Hematopoietic multipotent progenitor cell (in vitro differentiated cells): ENCODE measurements at regions not wholly inside any gene's neighbourhood (a gene's known extent, or its start where the extent isn't known, plus 50 kb on each side); places are given as distances from the start of the nearest gene placed in this dataset.
"Not testable (repeated sequence)": the region's sequence is repeated elsewhere in the genome, so short reads cannot be mapped to it uniquely, and the experiment has no call there.

Source experiments
- DNase-seq, 3 donors: peaks; one replicate each; pipeline ENCODE4 v3.0.0-alpha.2; 2011 to 2015; ENCODE audit warnings: low read depth in 2 of 3, low spot score in 2 of 3

DNA sequence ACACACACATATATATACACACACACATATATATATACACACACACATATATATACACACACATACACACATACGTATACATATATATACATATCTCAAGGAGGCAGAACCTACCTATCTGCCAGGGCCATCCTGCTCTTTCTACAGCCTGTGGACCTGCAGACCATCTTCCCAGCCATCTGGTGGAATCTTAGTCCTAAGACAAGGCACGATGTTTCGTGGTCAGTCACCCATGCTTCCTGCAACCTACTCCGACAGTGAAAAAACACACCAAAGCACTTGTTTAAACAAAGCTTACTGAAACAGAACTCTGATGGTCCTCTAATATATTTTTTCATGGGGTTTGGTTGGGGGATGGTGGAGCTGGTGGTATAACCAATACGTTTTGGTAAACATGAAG, 164.2 kb upstream of the ZNF521 start:
- DNase-seq: no peak

DNA sequence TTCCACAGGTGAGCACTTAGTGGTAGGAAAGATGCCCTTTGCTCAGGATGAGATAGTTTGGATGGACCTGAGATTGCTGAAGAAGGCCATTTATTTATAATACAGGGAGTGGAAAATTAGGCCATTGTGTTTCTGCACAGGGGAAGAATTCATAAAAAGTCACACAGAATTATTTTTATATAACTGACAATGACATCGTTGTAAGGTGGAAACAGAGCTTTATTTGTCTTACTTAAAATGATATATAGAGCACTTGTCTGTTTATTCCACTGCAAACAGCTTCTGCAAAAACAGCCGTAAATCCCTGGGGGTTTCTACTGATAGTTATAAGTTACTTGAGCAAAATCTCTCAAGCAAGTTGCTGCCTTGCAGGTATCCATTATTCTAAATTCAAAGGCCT, 158.1 kb upstream of the ZNF521 start:
- no peak for DNase-seq

DNA sequence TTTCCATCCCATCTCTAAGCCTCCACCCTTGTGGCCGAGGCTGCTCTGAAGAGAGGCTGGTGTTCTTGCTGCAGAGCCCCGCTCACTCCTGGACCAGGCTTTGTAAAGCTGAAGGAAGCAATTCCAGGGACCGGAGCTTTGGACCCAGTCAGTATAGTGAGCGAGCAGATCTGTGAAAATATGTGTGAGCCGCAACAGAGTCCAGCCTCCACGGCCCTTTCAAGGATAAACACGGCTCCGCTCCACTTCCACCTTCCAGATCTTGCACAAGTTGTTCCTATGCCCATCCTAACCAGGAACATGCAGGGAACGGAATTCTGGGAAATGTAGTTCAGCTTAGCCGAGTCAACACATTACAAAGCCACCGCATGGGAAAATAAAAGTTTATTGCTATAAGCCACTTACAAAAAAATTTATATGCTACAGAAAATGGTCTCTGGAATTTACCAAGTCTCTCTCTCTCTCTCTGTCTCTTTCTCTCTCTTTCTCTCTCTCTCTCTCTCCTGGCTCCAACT, 151.7 kb upstream of the ZNF521 start:
- DNase-seq: peak in 2 of 3 donors; percentile 14 to 48

DNA sequence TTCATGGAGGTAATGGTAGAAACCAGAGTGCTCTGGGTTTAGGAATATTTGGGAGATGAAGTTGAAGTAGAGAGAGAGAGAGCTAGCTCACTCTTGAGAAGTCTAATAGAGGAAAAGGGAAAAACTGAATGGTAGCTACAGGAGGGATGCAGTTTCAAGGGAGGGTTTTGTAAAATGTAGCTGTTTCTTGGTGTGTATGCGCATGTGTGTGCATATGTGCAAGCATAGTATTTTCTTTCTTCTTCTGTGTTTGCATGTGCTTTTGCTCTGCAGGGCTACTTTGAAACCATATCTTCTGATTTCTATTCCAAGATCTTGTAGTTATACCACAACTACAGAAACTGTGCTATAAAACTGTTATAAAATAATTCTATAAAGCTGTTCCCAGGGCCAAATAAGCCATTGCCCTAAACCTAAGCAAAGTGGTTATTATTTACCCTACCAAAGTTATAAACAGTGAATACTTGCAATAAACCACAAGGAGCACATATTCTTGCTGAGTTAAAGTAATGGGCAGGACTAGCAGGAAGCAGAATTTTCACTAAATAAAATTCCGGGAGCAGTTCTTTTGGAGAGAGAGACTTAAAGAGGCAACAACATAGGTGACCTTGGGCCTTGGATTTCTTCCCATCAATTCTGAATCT, 145.3 kb upstream of the ZNF521 start:
- DNase-seq: no peak

DNA sequence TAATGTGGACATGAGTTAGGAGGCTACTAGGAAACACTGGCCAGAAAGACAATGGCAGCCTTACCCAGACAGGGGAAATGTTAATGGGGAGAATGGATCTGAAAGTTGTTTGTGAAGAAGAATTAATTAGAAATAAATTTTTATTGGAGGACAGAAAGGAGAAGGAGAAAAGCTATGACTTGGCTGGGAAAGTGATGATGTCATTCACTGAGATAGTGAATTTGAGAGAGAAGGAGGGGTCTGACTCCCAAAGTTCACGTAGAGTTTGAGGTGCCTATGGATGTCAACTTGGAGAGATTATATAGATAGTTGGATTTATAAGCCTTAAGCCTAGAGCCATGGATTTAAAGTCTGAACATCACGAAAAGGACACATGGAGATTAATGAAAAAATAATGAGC, 144.6 kb upstream of the ZNF521 start:
- no peak for DNase-seq

DNA sequence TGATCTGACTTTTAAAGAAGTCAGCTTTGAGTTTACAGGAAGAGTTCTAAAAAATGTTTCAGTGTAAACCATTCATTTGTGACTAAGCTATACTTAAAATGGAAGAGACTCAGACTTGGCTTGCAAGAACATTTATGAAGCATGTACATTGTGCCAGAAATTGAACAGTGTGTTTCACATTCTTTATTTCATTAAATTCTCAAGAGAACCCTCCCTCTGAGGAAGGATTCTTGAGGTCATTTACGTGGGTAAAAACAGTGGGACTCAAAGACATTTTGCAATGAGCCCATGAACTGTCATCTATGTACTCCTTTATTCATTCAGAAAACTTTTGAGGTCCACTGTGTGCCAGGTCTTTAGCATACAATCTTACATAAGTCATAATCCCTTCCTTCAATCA, 143.6 kb upstream of the ZNF521 start:
- DNase-seq: no peak

DNA sequence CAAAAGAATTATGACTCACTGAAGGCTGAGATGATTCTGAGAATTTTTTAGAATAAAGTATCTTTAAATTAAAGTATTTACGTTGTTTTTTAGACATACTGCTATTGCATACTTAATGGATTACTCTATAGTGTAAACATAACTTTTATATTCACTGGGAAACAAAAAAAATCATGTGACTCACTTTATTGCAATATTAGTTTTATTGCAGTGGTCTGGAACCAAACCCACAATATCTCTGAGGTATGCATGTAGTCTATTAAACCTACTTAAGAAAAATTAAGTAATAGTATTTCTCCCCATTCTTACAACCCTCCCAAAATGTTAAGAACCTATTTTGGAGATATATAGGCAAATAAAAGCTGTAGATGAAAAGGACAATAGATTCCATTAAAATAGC, 142.9 kb upstream of the ZNF521 start:
- no peak for DNase-seq

DNA sequence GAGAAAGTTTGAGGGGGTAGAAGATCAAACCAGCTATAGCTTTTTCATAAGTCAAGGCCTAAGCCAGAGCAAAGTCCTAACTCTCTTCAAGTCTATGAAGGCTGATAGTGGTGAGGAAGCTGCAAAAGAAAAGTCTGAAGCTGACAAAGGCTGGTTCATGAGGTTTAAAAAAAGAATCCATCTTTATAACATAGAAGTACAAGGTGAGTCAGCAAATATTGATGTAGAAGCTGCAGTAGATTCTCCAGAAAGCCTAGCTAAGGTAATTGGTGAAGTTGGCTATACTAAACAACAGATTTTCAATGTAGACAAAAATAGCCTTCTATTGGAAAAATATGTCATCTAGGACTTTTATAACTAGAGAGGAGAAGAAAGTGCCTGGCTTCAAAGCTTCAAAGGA, 141.4 kb upstream of the ZNF521 start:
- DNase-seq: no peak

DNA sequence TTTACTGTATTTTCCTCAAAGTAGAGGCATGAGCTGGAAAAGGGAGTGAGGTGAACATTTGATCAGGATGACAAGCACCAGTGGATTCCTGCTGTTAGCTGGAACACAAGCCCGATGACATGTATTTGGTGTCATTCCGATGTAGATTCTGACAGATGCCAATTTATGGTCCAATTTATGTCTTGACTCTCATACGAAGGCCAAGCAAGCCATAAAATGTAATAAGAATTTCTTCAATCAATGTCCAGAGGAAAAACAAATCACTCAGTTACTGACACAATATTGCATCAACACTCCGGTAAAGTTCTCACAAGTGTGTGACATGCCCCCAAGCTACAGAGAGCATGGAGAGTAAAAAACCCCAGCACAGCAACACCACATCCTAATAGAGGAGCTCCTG, 138.3 kb upstream of the ZNF521 start:
- no peak for DNase-seq

DNA sequence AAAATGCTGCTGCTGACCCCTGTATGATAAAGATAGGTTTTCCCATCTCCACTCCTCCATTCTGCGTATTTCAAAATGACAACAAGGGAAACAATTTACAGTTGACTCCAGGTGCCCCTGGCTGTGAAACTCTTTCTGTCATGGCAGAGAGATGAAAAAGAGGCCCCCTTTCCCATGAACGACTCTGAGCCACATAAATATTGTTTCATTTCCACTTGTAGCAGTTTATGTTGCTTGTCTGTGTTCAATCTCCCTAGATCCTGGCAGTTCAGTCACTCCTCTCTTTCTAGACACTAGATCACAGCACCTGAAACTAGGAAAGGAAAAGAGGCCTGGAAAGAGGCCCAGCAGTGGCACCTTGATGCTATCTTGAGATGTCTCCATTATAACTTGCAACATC, 121.0 kb upstream of the ZNF521 start:
- DNase-seq: no peak

DNA sequence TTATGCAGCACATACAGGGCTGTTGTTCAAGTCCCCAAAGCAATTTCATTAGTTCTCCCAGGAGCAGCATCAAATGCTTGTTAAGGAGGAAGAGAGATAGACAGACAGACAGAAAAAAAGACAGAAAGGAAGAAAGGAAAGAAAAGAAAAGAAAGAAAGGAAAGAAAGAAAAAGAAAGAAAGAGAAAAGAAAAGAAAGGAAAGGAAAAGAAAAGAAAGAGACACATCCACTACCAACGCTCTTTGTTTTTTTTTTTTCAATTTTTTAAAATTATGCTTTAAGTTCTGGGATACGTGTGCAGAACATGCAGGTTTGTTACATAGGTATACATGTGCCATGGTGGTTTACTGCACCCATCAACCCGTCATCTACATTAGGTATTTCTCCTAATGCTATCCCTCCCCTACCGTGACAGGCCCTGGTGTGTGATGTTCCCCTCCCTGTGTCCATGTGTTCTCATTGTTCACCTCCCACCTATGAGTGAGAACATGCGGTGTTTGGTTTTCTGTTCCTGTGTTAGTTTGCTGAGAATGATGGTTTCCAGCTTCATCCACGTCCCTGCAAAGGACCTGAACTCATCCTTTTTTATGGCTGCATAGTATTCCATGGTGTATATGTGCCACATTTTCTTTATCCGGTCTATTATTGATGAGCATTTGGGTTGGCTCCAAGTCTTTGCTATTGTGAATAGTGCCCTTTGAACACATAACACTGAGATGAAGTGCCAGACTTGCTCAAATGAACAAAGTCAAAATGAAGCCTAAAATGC, 119.0 kb upstream of the ZNF521 start:
- not testable (repeated sequence) for DNase-seq

DNA sequence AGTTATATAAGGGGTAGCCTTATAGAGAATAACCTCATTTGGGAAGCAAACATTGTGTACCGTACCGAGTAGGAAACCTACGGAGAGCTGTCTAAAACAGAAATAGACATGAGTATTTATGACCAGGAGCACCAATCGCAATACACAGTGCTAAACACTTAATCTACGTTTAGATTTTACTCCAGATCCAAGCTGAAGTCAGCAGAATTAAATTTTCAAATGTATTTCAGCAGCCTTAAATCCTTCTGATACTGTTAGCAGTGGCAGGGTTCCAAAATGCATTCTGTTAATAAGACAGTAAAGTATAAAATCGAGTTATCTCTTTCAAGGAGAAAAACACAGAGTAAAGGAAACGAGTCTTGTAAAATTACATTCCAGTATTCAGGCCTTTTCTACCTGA, 118.1 kb upstream of the ZNF521 start:
- no peak for DNase-seq

DNA sequence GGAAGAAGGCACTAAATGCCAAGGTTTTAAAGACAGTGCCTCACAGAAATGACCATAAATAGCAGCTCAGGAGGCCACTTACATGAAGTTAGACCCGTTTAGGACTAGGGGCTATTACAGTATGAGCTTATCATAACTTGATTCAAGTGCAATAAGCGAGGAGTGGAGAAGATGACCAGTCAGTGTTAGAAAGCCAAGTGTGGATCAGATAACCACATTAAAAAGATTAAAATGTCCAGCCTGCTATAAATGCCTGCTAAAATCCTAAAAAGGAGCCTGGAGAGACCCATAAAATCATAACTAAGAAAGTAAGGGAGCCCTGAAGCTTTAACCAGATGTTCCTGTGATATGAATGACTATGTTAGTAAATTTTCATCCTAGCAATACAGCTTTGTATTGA, 117.5 kb upstream of the ZNF521 start:
- DNase-seq: no peak

DNA sequence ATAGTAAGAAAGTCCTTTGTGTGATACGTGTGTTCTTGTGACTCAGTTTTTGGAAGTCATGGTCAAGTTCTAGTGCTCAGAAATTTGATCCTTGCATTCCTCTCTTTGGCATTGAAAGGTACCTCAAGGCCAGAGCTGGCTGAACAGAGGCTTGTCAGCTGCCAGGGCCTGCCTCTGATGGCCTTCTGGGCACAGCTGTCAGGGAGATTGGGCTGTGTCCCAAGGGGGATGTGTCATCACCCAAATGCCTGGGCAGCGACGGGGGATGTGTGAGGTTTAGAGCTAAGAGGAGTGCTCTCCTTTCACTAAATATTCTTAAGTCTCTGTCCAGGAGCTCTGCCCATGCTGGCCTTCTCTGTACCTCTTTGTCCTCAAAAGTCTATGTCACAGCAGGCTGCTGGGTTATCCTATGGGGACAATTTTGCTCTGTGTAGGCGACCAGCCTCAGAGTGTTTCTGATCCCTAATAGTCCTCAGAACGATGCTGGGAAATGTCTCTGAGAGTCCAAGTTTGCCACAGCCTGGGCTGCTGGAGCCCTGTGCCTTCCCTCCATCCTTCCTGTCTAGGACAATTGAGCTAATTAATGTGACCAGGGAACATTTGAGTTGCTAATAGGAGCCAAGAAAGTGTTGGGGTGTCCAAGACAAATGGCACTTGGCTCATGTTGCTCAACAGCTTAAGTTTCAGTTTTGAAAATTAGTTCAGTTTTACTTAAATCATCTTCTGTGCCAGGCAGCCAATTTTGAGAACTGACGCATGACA, 115.4 kb upstream of the ZNF521 start:
- no peak for DNase-seq

DNA sequence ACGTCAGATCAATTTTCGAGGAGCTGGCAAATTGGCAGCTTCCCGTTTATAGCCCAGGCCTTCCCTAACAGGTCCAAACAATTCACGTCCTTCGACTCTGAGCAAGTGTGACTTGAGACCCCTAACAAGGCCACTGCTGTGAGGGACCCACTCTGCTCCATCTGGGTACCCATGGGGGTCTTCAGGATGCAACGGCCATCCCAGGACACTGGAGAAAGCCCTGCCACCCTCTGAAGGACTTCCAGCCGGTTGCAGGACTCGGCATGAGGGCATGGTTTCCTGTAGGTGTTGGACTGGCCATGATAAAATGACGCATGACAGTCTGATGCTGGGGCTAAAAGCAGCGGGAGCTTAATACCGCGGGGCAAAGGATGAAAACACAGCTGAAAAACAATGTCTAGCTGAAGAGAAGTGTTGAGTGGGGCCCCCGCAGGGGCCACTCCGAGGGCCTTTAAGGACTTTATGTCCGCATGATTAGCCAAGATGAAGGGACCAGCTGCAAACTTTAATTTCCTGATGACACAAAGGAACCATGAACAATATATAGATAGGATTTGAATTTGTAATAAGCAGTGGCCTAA, 113.3 kb upstream of the ZNF521 start:
- no peak for DNase-seq

DNA sequence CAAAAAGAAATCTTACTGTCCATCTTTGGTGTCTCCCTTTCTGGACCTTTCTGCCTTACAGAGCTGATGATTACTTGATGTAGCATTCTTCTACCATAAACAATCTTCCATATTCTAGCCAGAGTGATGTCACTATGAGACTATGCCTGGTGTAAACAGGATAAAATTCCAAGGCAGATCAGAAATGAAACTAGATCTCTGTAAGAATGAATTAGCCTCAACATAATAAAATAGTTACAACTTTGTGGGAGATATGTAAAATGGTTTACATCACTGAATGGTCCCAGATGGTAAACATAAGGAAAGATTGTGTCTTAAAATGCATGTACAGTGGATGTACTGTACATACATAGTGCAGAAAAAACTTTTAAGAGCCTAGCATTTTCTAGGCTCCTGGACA, 112.3 kb upstream of the ZNF521 start:
- no peak for DNase-seq

DNA sequence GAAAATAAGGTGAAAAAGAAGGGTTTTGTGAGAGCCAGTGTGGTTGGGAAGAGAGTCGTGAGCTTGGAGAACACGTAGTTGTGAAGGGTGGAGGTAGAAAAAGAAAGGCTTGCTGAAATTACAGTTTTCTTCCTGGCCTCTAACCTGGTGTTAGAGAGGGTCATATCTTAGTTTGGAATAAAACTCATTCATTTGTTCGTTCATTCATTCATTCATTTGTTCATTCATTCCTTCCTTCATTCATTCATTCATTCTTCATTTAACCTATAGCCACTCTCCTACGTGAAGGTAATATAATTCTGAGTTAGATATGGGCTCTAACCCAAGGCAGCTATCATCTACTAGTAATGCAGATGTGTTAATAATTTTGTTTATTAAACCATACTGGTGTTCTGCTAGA, 111.8 kb upstream of the ZNF521 start:
- DNase-seq: no peak

DNA sequence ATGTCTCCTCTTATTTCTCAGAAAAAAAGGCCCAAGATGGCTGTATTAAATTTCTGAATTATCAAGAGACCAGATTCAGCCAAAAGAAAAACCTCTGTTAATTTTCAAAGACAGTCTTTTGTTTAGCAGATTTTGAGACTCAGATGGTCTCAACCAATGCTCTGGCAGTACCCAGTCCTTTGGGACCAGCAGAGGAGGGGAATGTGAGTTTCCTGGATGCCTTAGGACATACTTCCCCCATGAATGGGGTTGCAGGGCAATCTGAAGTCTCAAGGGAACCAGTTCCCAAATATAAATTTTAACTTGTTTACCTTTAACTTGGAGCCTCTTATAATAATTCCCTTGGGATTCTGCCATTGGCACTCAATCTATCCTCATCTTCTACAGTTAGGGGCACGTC, 107.8 kb upstream of the ZNF521 start:
- DNase-seq: no peak

DNA sequence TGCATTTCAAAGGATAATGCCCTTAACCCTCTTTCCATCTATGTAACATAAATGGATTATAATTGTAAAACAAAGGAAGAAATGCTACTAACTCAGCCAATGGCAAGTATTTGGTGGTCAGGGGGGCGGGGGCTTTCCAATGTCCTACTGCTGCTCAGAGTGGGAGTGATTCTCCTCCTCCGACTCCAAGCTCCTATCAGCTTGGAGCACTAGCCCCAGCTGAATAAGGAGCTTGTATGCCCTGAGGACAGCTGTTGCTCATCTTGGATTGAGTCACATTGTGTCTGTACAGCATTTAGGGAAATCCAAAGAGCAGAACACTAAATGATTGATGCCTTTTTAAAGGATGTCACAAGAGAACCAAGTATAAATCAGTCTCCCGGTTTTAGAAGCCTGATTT, 105.6 kb upstream of the ZNF521 start:
- DNase-seq: no peak

DNA sequence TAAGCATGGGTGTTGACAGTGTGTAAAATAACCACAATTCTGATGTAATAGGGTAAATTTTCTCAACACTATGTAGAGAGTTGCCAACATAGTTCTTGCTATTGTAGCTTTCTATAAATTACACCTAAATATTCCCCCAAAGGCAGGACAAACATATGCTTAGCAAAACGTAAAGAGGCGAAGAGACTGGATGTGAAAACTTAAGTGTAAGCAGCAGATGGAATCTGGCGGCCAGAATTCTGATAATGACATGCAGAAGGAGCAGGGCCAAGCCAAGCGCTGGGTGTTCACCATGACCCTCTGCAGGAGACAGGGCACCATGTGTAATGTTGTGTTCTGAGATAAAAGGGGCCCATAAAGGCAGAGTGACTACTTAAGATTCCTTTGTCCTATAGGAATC, 105.2 kb upstream of the ZNF521 start:
- no peak for DNase-seq

DNA sequence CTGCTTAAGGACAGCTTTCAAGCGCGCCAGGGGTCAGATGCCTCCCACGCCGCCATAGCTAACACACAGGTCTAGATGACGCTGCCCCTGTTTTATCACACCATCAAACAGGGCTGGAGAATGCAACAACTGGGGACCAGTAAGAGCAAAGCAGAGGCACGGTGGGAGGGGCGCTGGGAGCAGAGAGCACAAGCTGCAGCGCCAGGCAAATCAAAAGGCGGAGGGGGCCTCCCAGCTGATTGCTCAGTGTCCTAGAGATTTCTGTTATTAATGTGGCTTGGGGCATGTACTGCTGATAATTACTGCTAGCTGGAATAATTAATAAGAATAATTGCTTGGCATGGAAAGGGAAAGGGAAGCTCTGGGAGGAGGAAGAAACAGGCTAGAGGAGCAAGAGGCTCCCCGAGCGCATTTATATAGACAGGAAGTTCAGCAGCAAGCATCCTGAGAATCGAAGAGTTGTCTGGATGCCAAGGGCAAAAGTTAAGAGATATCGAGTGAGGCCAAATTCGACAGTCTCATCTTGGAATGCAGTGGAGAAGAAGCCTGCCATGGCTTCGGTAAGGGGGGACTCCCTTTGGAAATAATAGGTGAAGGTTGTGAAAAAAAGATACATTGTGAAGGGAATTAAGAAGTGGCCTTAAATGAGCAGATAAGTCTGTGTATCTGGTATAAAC, 104.5 kb upstream of the ZNF521 start:
- DNase-seq: no peak
